Tibial artery (tissue), 4 donors: ENCODE measurements at regions not wholly inside any gene's neighbourhood (a gene's known extent, or its start where the extent isn't known, plus 50 kb on each side); places are given as distances from the start of the nearest gene placed in this dataset.

ENCODE experiments used
- DNase-seq, 2 donors: peaks; one replicate each; pipeline ENCODE4 v3.0.0-alpha.2; 2019
- H3K27ac ChIP-seq, 2 donors: fragments of 200-600 bp; sonication (generic) in 1 of 2; 1 replicate in 1 of 2; 2 replicates in 1 of 2; pipeline ENCODE4 v1.5.1; 2018 to 2019; ENCODE audit warnings: mild to moderate bottlenecking in 1 of 2
- H3K27me3 ChIP-seq, 2 donors: fragments of 200-600 bp; sonication (generic) in 1 of 2; one replicate each; pipeline versions ENCODE4 v1.5.1 to v1.6.0; 2016 to 2019
- H3K36me3 ChIP-seq, 3 donors: fragments of 200-600 bp; sonication (generic) in 2 of 3; one replicate each; pipeline ENCODE4 v1.5.1; 2016 to 2019; ENCODE audit warnings: mild to moderate bottlenecking in 2 of 3
- H3K4me1 ChIP-seq, 4 donors: fragments of 200-600 bp; sonication (generic) in 2 of 4; 1 replicate in 3 of 4; 2 replicates in 1 of 4; pipeline ENCODE4 v1.5.1; 2016 to 2019
- H3K4me3 ChIP-seq, 2 donors: fragments of 200-600 bp; sonication (generic) in 1 of 2; 1 replicate in 1 of 2; 2 replicates in 1 of 2; pipeline ENCODE4 v1.5.1; 2018 to 2019; ENCODE audit warnings: mild to moderate bottlenecking in 2 of 2
- H3K9me3 ChIP-seq, 3 donors: fragments of 200-600 bp; sonication (generic) in 1 of 3; one replicate each; pipeline ENCODE4 v1.5.1; 2016 to 2019
- CTCF ChIP-seq, 2 experiments: fragments of 200-600 bp in 1 of 2; fragments of 450-650 bp in 1 of 2; IDR thresholded peaks; one replicate each; pipeline ENCODE4 v1.5.1; 2017 to 2019; ENCODE audit warnings: antibody characterized with exemption in 2 of 2, mild to moderate bottlenecking in 1 of 2, moderate library complexity in 1 of 2
- intact Hi-C: fragments of 100-400 bp; cut with DNase I; formaldehyde crosslinking; loops from one replicate; pipeline ENCODE4 v1.15.0; 2023; ENCODE audit warnings: low total_unique reads

DNA sequence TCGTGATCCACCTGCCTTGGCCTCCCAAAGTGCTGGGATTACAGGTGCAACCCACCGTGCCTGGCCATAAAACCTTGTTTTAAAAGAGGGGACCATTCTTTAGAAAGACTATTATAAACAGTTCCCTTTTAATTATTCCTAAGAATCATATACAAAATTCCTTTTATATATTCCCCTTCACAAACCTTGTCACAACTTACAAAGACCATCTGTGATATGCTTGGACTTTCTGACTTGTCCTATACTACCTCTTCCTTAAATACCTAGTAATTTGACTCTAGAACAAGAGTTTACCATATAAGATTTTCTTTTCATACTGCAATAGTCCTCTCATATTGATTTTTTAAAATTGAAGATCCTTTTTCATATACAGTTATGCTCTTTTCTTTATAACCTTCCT is 135.8 kb upstream of the PRSS16 start:
- DNase-seq = no peak
- Histone ChIP-seq H3K9me3 (no peaks in the 10 kb centered on the region), H3K36me3 (no peaks in the 10 kb centered on the region), H3K4me1 (no peaks in the 10 kb centered on the region), H3K27me3 (no peaks in the 10 kb centered on the region), H3K4me3 (no peak overlapping the region), H3K27ac (no peak overlapping the region)
- intact Hi-C loops = no loop called here
- TF ChIP-seq CTCF (IDR thresholded peaks at IDR 0.05) = no peak

- no peak for DNase-seq
- intact Hi-C loops = no loop called here
- Histone ChIP-seq H3K27ac (no peak overlapping the region), H3K27me3 (no peaks in the 10 kb centered on the region), H3K9me3 (no peaks in the 10 kb centered on the region), H3K4me1 (no peaks in the 10 kb centered on the region), H3K36me3 (no peaks in the 10 kb centered on the region), H3K4me3 (no peak overlapping the region)
- TF ChIP-seq CTCF (IDR thresholded peaks at IDR 0.05) = no peak
Observed at GRCh38 chr6:27112974-27113373, 134.5 kb upstream of the PRSS16 start.

DNA sequence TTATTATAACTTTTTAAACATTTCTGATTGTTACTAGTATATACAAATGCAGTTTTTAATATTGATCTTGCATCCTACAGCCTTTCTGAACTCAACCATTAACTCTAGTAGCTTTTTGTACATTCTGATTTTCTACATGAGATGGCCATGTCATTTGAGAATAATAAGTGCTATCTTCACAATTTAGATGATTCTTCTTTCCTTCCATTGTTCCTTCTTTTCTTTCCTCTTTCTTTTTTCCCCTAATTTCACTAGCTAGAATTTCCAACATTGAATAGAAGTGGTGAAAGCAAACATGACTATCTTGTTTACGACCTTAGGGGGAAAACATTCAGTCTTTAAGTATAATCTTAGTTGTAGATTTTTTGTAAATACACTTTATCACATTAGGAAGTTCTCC is 128.2 kb upstream of the PRSS16 start:
- DNase-seq = no peak
- no peak for TF ChIP-seq CTCF (IDR thresholded peaks at IDR 0.05)
- H3K27me3 ChIP-seq = no peaks in the 10 kb centered on the region
- no peaks in the 10 kb centered on the region for H3K36me3 ChIP-seq
- H3K27ac ChIP-seq = no peak overlapping the region
- no peak overlapping the region for H3K4me3 ChIP-seq
- H3K9me3 ChIP-seq = no peaks in the 10 kb centered on the region
- H3K4me1 ChIP-seq = no peaks in the 10 kb centered on the region
- intact Hi-C loops = no loop called here

- intact Hi-C loops = no loop called here
- no peaks in the 10 kb centered on the region for H3K9me3 ChIP-seq
- H3K36me3 ChIP-seq = no peaks in the 10 kb centered on the region
- no peak overlapping the region for H3K27ac ChIP-seq
- no peaks in the 10 kb centered on the region for H3K27me3 ChIP-seq
- no peaks in the 10 kb centered on the region for H3K4me1 ChIP-seq
- no peak overlapping the region for H3K4me3 ChIP-seq
- no peak for DNase-seq
- no peak for TF ChIP-seq CTCF (IDR thresholded peaks at IDR 0.05)
Observed at GRCh38 chr6:27119761-27120160, 127.7 kb upstream of the PRSS16 start.

DNA sequence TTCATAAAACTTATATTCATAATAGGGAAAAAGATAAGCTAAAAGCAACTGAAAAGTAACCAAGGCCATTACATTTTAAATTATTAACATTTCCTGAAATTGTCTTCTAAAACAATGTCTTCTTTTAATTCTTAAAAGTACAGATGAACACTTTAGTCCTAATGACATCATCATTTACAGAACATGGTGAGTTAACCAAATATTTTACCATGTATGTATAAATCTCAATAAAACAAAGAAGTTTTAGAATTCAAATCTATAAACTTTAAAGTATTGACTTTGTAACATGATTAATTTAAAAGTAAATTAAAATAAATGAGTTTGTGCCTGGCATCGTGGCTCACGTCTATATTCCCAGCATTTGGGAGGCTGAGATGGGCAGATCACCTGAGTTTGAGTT is 125.9 kb upstream of the PRSS16 start:
- no peak for TF ChIP-seq CTCF (IDR thresholded peaks at IDR 0.05)
- H3K4me3 ChIP-seq = no peak overlapping the region
- DNase-seq = no peak
- no peaks in the 10 kb centered on the region for H3K4me1 ChIP-seq
- no peaks in the 10 kb centered on the region for H3K36me3 ChIP-seq
- no peaks in the 10 kb centered on the region for H3K9me3 ChIP-seq
- intact Hi-C loops = no loop called here
- H3K27ac ChIP-seq = no peak overlapping the region
- no peaks in the 10 kb centered on the region for H3K27me3 ChIP-seq

- H3K36me3 ChIP-seq = no peaks in the 10 kb centered on the region
- H3K27me3 ChIP-seq = no peaks in the 10 kb centered on the region
- H3K27ac ChIP-seq = no peak overlapping the region
- no peak for TF ChIP-seq CTCF (IDR thresholded peaks at IDR 0.05)
- H3K4me1 ChIP-seq = no peaks in the 10 kb centered on the region
- H3K9me3 ChIP-seq = no peaks in the 10 kb centered on the region
- intact Hi-C loops = no loop called here
- no peak for DNase-seq
- H3K4me3 ChIP-seq = no peak overlapping the region
Observed at GRCh38 chr6:27124252-27124657, 123.2 kb upstream of the PRSS16 start.
